Nucleus accumbens (tissue), 56 donors: ENCODE measurements at regions not wholly inside any gene's neighbourhood (a gene's known extent, or its start where the extent isn't known, plus 50 kb on each side); places are given as distances from the start of the nearest gene placed in this dataset.

ENCODE experiments used
- DNase-seq, 56 donors: peaks; one replicate each; lab custom pipeline; 2025; lab: John Stamatoyannopoulos, UW

DNA sequence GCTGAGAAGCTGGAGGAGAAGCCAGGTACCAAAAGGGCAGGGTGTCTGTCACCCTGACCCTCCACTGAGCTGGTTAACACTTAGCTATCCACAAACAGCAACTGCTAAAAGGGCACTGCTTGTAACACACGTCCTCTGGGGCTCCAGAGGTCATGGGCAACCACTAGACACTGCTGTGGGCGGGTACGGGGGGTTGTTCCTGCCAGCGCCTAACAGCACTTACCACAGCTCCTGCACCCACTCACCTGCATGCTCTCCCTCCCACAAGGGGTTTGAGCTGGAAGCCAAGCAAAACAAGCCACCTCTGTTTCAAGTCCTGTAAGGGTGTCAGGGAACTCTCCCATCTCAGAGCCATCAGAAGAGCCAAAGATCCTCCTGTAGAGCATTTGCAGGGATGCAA lies 407.6 kb downstream of the MFSD1 start:
- DNase-seq, result no peak

DNA sequence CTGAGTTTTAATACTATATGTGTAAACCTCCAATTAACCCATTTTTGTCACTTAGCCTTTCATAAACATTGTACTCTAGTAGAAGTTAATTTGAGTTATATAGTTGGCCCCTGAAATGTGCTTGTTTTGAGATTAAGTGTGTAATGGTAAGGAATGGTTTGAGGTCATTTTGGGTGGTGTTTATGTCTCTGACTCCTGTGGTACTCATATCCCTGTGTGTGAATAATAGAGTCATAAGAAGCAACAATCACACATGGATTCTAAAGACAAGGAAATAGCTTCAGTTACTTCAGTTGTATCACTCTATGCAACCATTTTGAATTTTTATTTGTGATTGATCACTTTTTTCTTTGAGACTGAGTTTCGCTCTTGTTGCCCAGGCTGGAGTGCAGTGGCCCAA lies 408.5 kb downstream of the MFSD1 start:
- DNase-seq, result no peak

DNA sequence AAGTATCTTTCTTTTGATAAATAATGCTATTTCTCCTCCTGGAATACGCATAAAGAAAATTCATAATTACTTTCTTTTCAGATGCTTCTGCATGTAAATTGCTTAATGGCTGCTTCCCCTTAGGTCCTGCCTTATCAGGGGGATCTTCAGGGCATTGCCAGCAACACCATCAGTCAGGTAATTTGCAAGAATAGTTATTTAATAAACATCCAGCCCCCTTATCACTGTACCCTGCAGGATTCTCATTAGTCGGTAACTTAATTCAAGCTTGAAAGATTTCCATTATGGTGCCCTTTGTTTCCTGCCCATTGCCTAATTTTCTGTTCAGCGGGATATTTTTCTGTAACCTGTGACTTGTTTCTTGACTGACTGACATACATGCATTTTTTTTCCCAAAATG lies 414.5 kb downstream of the MFSD1 start:
- no peak for DNase-seq

DNA sequence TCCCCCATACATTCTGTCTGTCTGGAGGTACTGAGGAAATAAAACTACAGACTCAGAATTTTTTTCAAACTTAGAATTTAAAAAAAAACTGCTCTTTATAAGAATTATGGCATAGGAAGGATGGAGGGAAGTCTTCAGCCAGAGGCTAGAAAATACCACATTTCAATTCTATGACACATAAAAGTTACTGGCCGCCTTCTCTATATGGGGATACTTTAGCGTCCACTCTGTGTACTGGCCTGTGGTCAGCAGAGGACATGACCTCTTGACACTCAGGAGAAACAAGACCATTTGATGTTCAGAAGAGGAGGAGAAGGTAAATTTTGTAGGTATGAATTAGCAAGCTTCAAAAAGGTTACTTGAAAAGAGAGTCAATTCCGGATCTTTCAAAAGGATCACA lies 417.4 kb downstream of the MFSD1 start:
- DNase-seq, result no peak

DNA sequence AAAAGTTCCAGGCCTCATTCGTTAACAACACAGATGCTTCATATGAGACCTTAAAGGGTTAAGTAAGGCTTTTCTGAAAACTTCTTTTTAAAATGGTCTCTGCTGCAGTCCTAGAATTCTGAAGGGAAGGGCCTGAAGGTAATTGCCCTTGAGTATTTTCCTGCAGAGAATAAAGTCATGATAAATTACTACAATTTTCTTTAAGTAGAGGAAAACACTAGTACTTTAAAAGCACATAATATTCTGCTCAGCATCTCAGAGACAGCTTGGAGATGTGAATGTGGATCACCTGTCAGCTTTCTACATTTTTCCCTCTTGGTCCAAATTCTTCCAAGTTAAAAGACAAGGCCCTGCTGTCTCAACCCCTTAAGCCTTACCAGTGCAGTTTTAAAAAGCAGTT lies 419.5 kb downstream of the MFSD1 start:
- DNase-seq, result no peak

DNA sequence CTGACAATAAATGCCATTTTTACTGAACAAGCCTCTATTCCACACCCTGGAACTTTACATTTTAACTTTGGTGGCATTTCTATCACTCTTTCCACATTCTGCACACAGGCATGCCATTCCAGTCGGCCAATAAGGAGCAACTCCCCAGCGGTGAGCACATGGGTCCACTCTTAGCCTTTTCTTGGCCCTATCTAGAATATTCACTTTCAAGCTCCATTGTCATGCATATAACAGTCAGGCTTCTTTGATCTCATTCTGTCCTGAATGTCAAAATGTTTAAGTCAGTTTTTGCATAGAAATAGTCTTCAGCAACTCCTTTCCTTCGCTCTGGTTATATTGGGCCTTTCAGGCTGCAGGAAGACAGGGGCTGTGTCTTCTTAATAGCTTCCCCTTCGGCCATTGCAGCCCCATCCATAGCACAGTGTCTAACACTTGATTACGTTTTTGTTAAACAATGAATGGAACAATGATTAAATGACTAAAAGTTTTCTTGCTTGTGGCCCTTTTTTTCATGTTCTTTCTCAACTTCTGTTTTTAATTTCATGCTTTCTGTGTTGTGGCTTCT lies 427.3 kb downstream of the MFSD1 start:
- DNase-seq, result no peak

DNA sequence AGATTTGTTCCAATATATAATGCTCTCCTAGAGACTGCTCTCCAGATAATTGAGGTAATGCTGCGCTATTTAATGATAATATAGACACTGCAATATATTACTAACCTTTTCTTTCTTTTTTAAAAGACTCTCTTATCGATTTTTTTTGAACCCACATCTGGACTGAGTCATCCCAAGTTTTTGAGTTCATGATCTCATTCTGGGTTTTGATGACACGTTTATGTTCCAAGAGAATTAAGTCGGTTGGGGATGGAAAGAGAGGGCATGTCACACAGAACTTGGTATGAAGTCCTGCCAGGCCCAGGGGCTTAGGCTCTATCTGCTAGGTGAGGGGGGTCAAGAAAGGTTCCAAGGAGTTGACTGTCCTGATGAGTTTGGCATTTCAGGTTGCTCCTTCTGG lies 431.1 kb downstream of the MFSD1 start:
- no peak for DNase-seq

DNA sequence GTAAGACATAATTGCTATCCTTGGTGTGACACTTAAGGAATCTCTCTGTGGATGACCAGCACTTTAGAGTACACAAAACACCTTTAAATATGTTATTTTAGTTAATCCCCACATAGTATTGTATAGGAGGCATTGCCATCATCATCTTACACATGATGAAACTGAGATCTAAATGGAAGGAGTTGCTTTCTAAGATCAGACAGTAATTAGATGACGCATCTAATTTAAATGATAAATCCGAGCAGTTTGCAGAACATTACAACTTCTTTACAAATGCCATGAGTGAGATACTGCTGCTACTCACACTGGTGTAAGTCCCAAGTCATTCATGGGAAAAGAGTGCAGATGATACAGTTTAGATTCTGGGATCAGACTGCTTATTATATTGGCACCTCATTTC lies 431.9 kb downstream of the MFSD1 start:
- no peak for DNase-seq

DNA sequence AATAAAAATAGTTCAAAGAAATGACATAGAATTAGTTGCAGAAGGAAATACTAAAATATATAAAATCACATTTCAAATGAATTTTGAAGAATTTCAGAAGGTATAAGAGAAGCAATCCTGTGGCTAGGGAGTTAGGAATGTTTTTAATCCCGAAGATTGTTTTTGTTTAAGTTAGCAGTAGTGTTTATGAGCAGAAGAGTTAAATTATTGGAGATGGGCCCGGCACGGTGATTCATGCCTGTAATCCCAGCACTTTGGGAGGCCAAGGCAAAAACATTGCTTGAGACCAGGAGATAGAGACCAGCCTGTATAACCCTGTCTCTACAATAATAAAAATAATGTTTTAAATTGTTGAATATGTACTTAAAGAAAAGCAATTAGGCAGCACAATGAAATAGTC lies 432.5 kb downstream of the MFSD1 start:
- no peak for DNase-seq

DNA sequence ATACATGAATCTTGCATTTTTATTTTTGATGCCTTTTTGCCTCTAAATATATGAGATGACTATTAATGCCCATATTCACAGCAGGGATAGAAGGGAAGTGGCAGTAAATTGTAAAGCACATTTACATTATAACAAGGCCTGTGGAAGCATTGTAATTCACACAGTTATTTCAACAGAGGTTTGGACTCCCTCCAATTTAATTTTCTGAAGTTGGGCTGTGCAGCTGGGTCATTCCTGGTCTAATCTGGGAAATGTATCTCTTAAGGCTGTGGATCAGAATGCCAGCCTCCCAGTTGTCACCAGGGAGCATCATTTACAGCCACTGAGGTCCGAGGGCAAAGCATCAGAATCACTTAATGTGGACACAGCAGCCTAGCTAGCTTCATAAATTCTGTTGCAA lies 434.5 kb downstream of the MFSD1 start:
- DNase-seq, result no peak

DNA sequence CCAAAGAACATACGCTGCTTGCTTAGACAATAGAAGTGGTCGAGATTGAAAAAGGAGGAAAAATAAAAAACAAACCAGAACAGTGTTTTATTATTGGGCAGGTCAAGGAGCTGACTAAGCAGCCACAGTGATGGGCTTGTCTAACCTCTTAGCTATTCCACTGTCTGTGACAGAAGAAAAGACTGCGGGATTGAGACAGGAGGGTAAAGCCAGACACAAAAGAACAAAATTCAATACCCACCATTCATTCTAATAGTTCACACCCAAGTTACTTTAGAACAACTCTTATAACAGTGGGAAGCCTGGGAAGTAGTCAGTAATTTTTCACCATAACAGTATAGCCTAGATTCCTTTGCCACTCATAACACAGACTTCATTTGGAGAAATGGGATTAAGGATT lies 435.4 kb downstream of the MFSD1 start:
- no peak for DNase-seq

DNA sequence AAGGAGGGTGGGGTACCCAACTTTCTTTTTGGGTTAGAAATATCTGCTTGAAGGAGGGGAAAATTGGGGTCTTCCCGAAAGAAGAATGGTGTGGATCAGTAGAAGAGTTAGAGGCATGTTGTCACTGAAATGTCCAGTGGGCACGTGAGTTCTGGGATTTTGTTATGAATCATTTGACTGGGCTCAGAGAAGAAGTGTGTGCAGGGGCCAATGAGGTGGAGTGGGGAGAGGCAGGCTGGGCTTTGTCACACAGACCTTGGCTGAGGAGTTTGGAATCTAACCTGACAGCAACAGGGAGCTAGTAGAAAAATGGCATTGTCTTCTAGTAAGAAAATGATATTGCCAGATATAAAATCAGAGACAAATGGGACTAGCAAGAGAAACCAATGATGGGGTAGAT lies 436.8 kb downstream of the MFSD1 start:
- DNase-seq, result no peak

DNA sequence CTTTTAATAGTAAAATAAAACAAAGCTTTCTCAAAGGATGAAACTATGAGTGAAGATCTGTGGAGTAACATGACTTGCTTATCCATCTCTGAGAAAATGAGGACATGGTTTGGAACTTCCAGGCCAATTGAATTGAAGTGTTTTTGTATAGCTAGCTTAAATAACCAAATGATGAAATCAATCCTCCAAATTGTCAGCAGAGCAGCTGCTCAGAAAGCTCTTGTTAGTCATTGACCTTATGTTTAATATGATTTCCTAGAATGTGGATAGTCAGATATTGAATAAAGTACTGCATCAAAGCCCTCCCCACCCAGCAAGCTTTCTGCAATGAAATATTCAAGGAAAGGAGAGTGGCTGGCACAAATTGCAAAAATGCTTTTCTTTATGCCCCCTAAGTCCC lies 437.2 kb downstream of the MFSD1 start:
- no peak for DNase-seq

DNA sequence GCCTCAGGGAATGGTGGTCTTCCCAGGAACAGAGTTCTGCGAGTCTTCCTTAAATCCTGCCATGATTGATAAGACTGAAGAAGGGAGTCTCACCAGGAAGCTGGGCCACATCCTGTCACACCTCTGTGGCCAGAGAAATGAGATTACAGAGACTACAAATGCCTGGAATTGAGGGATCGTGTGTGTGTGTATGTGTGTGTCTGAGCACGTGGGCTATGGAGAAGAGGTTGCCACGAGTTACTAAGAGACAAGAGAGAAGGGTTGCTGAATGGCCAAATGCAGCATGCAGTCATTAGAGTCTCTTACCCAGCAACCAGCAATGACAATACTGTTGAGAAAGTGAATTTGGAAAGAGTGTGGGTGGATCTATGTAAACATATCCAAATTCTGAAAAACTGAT lies 443.1 kb downstream of the MFSD1 start:
- DNase-seq, result no peak

DNA sequence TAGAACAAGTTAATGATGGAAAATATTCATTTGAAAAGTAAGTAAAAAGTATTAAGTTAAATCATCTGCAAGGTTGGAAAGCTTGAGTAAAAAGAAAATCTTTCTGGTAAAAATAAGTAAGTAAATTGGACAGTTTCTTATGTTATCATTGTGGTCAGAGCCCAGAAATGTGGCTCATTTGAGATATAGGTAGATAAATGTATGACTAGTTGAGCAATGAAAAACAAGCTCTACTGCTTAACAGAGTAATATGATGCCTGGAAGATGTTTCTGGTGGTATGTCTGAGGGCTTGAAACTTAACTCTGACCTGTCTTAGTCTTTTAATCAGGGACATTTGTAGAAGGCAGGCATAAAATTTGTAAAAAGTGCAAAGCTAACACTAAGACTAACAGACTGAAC lies 444.0 kb downstream of the MFSD1 start:
- DNase-seq, result no peak

DNA sequence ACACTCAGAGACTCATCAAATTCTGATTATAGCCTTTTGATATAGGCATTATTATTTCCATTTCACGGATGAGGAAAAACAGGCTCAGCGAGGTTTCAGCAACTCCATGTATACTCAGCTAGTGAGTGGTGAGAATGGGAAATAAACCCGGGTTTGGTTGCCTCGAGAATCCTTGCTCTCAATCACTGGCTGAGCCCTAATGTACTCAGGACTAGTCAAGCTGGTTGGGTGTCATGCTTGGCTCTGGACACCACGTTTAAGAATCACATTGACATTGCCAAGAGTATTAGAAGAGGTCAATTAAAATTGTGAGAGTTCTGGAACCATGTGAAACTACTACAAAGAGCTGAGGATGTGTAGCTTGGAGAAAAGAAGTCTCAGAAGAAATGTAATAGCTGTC lies 444.5 kb downstream of the MFSD1 start:
- no peak for DNase-seq

DNA sequence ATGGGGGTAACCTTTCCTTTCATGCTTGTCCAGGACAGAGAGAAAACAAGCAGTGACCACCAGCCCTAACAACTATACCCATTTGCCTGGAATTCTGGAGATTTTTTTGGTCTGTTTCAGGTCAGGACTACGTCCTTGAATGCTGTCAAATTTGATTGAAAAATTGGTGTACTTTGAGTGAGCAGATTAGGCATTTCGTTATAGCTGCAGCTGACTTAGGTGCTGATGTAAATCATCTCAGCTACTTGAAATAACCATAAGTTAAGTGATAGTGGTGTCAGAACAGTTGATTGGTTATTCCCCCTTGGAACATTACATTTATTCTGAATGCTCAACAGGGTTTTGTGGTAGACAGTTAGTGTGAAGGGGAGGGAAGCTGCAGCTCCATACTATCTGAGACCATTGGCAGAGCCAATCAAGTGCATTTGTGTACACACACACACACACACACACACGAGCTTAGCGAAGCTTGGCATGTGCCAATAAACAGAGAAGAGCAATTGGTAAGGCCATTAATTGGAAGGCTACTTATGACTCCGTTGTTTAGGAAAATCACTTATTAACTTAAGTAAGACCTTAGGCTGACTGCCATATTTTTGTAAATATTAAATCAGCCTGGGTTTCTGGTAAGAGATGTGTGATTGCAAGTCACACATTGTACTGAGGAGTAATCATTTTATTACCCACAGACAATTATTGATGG lies 447.8 kb downstream of the MFSD1 start:
- DNase-seq, result no peak

DNA sequence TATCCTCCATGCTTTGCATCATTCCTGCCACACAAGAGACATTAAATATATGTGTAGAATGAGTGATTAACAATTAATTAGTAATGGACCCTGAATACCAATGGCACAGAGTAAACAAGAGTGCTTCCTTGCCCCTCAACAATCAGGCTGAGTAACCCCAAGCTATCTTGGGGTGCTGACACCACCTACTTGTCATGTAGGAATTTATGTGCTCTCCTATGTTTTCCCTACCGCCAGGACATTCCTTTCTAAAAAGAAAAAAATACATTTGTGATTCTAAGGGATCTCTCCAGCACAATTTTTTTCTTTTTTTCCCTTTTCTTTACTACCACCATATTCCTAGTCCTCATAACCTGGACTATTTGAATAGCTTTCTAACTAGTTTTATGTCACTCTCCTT lies 449.1 kb downstream of the MFSD1 start:
- DNase-seq, result no peak

DNA sequence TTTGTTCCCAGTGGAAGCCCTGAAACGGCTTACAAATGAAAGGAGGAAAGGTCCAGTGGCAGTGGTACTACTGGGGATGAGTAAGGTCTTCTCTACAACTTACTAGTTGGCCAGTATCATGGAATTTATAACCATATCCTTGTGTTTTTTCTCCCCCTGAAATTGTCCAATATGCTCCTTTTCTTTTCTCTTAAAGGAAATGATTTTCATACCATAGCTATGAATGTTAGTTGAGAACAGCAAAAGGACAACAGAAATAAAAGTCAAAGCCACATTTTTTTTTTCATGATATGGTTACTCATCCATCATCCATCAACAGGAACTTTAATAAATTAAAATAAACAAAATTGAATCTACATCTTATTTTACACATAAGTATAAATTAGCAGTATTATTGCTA lies 450.4 kb downstream of the MFSD1 start:
- no peak for DNase-seq

DNA sequence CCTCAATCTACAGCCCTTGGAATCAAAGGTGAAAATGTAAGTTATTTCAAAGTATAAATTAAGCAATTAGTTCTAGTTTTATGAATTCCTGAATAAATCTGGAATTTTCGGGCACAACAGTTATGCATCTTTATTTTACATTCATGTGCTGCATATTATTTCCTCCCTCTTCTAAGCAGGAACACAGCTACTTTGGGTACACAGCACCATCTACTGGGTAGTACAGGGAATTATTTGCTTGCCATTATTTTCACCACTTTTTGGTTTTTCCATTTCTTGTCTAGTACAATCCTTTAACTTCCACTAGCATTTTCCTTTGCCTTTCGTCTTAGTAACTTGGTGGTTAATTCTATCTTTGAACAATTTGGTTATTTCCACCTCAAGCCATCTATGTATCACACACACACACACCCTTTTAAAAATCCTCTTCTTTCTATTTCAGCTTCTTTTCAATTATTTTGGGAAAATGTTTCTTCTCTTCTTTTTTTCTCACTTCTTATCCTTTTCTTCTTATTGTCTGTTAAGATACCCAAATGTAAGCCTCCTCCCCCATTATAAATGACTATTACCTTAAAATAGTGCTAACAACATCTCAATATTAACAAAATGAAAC lies 451.0 kb downstream of the MFSD1 start:
- no peak for DNase-seq

DNA sequence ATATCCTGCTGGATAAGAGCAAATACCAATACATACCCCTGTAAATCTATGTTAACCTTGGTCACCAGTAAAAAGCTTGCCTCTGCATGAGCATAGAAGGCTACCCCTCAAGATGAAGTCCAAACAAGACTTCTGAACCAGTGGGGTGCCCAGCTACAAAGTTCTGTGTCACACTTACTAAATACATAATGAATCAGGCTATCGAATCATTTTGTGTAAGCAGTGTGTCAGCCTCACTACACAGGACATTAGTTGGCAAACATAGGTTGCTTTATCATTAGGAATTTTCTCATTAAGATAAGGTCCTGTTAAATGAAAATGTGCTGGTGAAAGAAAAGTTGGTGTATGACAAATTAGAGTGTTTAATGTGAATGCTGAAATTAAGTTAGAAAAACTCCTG lies 452.0 kb downstream of the MFSD1 start:
- no peak for DNase-seq

DNA sequence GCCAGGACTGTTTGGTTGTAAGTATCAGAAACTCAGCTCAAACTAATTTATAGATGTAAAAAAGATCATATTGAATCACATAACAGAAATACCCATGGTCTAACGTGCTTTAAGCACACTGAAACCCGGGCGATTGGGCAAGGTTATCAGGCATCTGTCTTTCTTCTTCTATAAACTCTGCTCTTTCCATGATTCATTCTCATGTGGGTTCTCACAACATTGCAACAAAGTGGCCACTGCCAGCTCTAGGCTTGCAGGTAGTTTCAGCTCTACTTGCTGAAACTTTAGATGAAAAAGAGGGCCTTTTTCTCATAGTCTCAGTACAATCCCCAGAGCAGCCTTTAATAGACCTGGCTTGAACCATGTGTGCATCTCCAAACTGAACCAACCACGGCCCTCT lies 456.1 kb downstream of the MFSD1 start:
- no peak for DNase-seq

DNA sequence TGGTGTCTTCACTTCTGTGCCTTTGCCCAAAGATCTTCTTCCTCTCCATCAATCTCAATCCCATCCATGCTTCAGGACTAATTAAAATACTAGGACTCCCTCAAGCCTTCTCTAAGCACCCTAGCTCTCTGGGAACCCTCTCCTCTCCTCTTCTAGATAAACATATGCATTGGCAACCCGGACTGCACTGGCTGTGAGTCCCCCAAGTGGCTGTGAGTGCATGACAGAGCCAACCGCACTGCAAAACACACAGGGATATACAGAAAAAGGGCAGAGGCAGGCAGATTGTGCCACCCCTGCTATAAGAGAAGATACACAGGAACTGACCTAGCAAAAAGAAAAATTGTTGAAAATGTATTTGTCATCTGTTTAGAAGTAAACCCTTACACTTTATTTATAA lies 457.1 kb downstream of the MFSD1 start:
- no peak for DNase-seq
